ENCODE measurements at regions not wholly inside any gene's neighbourhood (a gene's known extent, or its start where the extent isn't known, plus 50 kb on each side); places are given as distances from the start of the nearest gene placed in this dataset.

DNA sequence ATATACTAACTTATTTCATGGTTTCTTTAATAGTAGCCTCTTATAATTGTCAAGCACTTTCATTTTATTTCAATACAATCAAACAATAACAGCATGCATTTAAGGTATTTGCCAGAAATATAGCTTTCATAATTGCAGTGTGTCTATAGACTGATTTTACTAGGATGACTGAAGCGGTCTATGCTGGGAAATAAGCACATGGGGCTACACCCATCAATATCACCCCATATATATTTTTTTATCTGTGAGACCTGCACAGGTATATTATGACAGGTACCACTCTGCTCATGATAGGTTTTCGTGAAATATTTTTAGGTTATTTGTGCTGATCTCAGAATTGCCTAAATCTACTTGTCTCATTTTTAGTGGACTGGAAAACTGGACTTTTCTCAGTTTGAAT lies 229.1 kb upstream of the PITX2 start:
- Histone ChIP-seq H3K4me3 (ENCODE audit: insufficient read length, low read depth) (no peak overlapping the region), H3K9ac (ENCODE audit: insufficient read length, low read depth) (no peak overlapping the region), H3K36me3 (ENCODE audit: insufficient read depth, insufficient read length, low read length) (no peaks in the 10 kb centered on the region), H3K9me3 (ENCODE audit: insufficient read depth, low read length) (no peaks in the 10 kb centered on the region), H3K27me3 (ENCODE audit: insufficient read depth, insufficient read length) (no peaks in the 10 kb centered on the region), H3K4me1 (ENCODE audit: insufficient read depth, insufficient read length) (no peaks in the 10 kb centered on the region)
- DNase-seq (ENCODE audit: low read depth, low spot score) = no peak
- TF ChIP-seq ZNF274 (IDR thresholded peaks at IDR 0.05; ENCODE audit: low read depth, low read length) (no peak), SUZ12 (IDR thresholded peaks at IDR 0.05; ENCODE audit: extremely low read depth, insufficient read depth, insufficient read length) (no peak), YY1 (IDR thresholded peaks at IDR 0.05; ENCODE audit: insufficient read depth, insufficient read length) (no peak)

- H3K9me3 ChIP-seq (ENCODE audit: insufficient read depth, low read length) = no peaks in the 10 kb centered on the region
- H3K27me3 ChIP-seq (ENCODE audit: insufficient read depth, insufficient read length) = no peaks in the 10 kb centered on the region
- TF ChIP-seq YY1 (IDR thresholded peaks at IDR 0.05; ENCODE audit: insufficient read depth, insufficient read length) = no peak
- no peak for TF ChIP-seq SUZ12 (IDR thresholded peaks at IDR 0.05; ENCODE audit: extremely low read depth, insufficient read depth, insufficient read length)
- no peak for TF ChIP-seq ZNF274 (IDR thresholded peaks at IDR 0.05; ENCODE audit: low read depth, low read length)
- no peaks in the 10 kb centered on the region for H3K36me3 ChIP-seq (ENCODE audit: insufficient read depth, insufficient read length, low read length)
- no peak overlapping the region for H3K9ac ChIP-seq (ENCODE audit: insufficient read length, low read depth)
- no peak overlapping the region for H3K4me3 ChIP-seq (ENCODE audit: insufficient read length, low read depth)
- H3K4me1 ChIP-seq (ENCODE audit: insufficient read depth, insufficient read length) = no peaks in the 10 kb centered on the region
- DNase-seq (ENCODE audit: low read depth, low spot score) = no peak
These were observed 229.9 kb upstream of the PITX2 start for GRCh38 chr4:110852793-110853192.

DNA sequence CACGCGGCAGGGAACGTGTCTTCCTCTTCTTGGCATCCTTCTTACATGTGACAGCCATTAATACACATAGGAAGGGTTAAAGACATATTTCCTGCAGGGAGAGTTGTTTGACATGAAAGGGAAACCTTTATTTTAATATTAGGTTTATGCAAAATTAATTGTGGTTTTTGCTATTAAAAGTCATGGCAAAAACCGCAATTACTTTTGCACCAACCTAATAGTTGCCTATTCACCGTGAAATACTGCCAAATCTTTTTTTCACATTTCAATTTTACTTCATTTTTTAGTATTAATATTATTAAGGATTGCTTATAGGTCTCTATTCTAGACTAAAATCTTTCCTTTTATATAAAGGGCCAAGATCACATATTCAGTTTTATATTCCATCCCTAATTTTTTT lies 230.4 kb upstream of the PITX2 start:
- no peak for DNase-seq (ENCODE audit: low read depth, low spot score)
- no peaks in the 10 kb centered on the region for H3K9me3 ChIP-seq (ENCODE audit: insufficient read depth, low read length)
- H3K27me3 ChIP-seq (ENCODE audit: insufficient read depth, insufficient read length) = no peaks in the 10 kb centered on the region
- no peaks in the 10 kb centered on the region for H3K36me3 ChIP-seq (ENCODE audit: insufficient read depth, insufficient read length, low read length)
- no peak overlapping the region for H3K4me3 ChIP-seq (ENCODE audit: insufficient read length, low read depth)
- TF ChIP-seq YY1 (IDR thresholded peaks at IDR 0.05; ENCODE audit: insufficient read depth, insufficient read length) (no peak), SUZ12 (IDR thresholded peaks at IDR 0.05; ENCODE audit: extremely low read depth, insufficient read depth, insufficient read length) (no peak), ZNF274 (IDR thresholded peaks at IDR 0.05; ENCODE audit: low read depth, low read length) (no peak)
- no peaks in the 10 kb centered on the region for H3K4me1 ChIP-seq (ENCODE audit: insufficient read depth, insufficient read length)
- no peak overlapping the region for H3K9ac ChIP-seq (ENCODE audit: insufficient read length, low read depth)

DNA sequence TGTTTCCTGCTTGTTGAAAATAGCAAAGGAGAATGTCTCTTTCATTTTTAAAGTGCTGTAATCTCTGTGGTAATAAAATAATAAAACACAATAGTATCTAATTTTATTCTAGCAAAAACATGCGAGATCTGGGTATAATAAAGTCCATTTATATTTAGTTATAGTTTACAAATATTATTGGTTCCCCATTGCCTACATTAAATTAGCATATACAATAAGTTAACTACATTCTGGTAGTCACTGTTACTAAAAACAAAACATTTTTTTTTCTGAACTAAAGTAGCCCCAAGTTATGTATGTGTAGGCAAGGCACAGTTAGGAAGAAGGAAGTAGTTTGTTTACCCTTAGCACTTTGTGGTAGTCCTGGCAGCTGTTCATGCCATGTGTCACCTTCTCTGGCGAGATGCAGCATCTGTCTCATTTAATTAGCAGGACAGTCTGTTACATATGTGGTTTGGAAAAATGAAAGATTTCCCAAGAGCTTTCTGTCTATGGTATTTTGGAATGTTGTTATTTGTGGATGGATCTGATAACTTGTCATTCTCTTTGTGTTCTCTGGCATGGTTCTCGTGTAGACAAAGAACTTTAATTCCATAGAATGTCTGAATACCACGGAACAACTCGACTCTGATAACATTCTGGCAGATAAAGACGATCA lies 231.3 kb upstream of the PITX2 start:
- Histone ChIP-seq H3K4me3 (ENCODE audit: insufficient read length, low read depth) (no peak overlapping the region), H3K36me3 (ENCODE audit: insufficient read depth, insufficient read length, low read length) (no peaks in the 10 kb centered on the region), H3K9ac (ENCODE audit: insufficient read length, low read depth) (no peak overlapping the region), H3K4me1 (ENCODE audit: insufficient read depth, insufficient read length) (no peaks in the 10 kb centered on the region), H3K27me3 (ENCODE audit: insufficient read depth, insufficient read length) (no peaks in the 10 kb centered on the region), H3K9me3 (ENCODE audit: insufficient read depth, low read length) (no peaks in the 10 kb centered on the region)
- TF ChIP-seq ZNF274 (IDR thresholded peaks at IDR 0.05; ENCODE audit: low read depth, low read length) = no peak
- DNase-seq (ENCODE audit: low read depth, low spot score) = no peak

- DNase-seq (ENCODE audit: low read depth, low spot score) = no peak
- TF ChIP-seq SUZ12 (IDR thresholded peaks at IDR 0.05; ENCODE audit: extremely low read depth, insufficient read depth, insufficient read length) (no peak), ZNF274 (IDR thresholded peaks at IDR 0.05; ENCODE audit: low read depth, low read length) (no peak), YY1 (IDR thresholded peaks at IDR 0.05; ENCODE audit: insufficient read depth, insufficient read length) (no peak)
- H3K9ac ChIP-seq (ENCODE audit: insufficient read length, low read depth) = no peak overlapping the region
- H3K27me3 ChIP-seq (ENCODE audit: insufficient read depth, insufficient read length) = no peaks in the 10 kb centered on the region
- H3K36me3 ChIP-seq (ENCODE audit: insufficient read depth, insufficient read length, low read length) = no peaks in the 10 kb centered on the region
- H3K4me1 ChIP-seq (ENCODE audit: insufficient read depth, insufficient read length) = no peaks in the 10 kb centered on the region
- no peaks in the 10 kb centered on the region for H3K9me3 ChIP-seq (ENCODE audit: insufficient read depth, low read length)
- H3K4me3 ChIP-seq (ENCODE audit: insufficient read length, low read depth) = no peak overlapping the region
These were observed 237.2 kb upstream of the PITX2 start for GRCh38 chr4:110860125-110860524.

- Histone ChIP-seq H3K4me3 (ENCODE audit: insufficient read length, low read depth) (no peak overlapping the region), H3K4me1 (ENCODE audit: insufficient read depth, insufficient read length) (no peaks in the 10 kb centered on the region), H3K27me3 (ENCODE audit: insufficient read depth, insufficient read length) (no peaks in the 10 kb centered on the region), H3K9ac (ENCODE audit: insufficient read length, low read depth) (no peak overlapping the region), H3K9me3 (ENCODE audit: insufficient read depth, low read length) (no peaks in the 10 kb centered on the region), H3K36me3 (ENCODE audit: insufficient read depth, insufficient read length, low read length) (no peaks in the 10 kb centered on the region)
- DNase-seq (ENCODE audit: low read depth, low spot score) = no peak
- TF ChIP-seq YY1 (IDR thresholded peaks at IDR 0.05; ENCODE audit: insufficient read depth, insufficient read length) (no peak), ZNF274 (IDR thresholded peaks at IDR 0.05; ENCODE audit: low read depth, low read length) (no peak), SUZ12 (IDR thresholded peaks at IDR 0.05; ENCODE audit: extremely low read depth, insufficient read depth, insufficient read length) (no peak)
These were observed 238.0 kb upstream of the PITX2 start for GRCh38 chr4:110860901-110861300.

GRCh38 chr4:110865611-110866259 lies 242.9 kb upstream of the PITX2 start:
- H3K4me1 ChIP-seq (ENCODE audit: insufficient read depth, insufficient read length) = no peaks in the 10 kb centered on the region
- no peak for DNase-seq (ENCODE audit: low read depth, low spot score)
- H3K9ac ChIP-seq (ENCODE audit: insufficient read length, low read depth) = no peak overlapping the region
- no peaks in the 10 kb centered on the region for H3K9me3 ChIP-seq (ENCODE audit: insufficient read depth, low read length)
- no peak overlapping the region for H3K4me3 ChIP-seq (ENCODE audit: insufficient read length, low read depth)
- no peaks in the 10 kb centered on the region for H3K27me3 ChIP-seq (ENCODE audit: insufficient read depth, insufficient read length)
- H3K36me3 ChIP-seq (ENCODE audit: insufficient read depth, insufficient read length, low read length) = no peaks in the 10 kb centered on the region
- no peak for TF ChIP-seq SUZ12 (IDR thresholded peaks at IDR 0.05; ENCODE audit: extremely low read depth, insufficient read depth, insufficient read length)
- no peak for TF ChIP-seq ZNF274 (IDR thresholded peaks at IDR 0.05; ENCODE audit: low read depth, low read length)
- no peak for TF ChIP-seq YY1 (IDR thresholded peaks at IDR 0.05; ENCODE audit: insufficient read depth, insufficient read length)

Data from NT2/D1 (cell line).